ENCODE measurements at regions not wholly inside any gene's neighbourhood (a gene's known extent, or its start where the extent isn't known, plus 50 kb on each side); places are given as distances from the start of the nearest gene placed in this dataset.
"Not testable (repeated sequence)": the region's sequence is repeated elsewhere in the genome, so short reads cannot be mapped to it uniquely, and the experiment has no call there.

DNA sequence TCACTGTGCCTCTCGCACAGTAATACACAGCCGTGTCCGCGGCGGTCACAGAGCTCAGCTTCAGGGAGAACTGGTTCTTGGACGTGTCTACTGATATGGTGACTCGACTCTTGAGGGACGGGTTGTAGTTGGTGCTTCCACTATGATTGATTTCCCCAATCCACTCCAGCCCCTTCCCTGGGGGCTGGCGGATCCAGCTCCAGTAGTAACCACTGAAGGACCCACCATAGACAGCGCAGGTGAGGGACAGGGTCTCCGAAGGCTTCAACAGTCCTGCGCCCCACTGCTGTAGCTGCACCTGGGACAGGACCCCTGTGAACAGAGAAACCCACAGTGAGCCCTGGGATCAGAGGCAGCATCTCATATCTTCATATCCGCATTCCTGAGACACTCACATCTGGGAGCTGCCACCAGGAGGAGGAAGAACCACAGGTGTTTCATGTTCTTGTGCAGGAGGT is 847.3 kb downstream of the TMEM121 start:
- TF ChIP-seq PRDM15 (CRISPR knock-in tag; IDR thresholded peaks at IDR 0.05); NFYB (CRISPR knock-in tag; IDR thresholded peaks at IDR 0.05); ZNF512 (CRISPR knock-in tag; IDR thresholded peaks at IDR 0.05); CTCF (CRISPR knock-in tag; IDR thresholded peaks at IDR 0.05); ERF (CRISPR knock-in tag; IDR thresholded peaks at IDR 0.05); MAFK (conservative IDR thresholded peaks at IDR 0.05 in 1 of 2, IDR thresholded peaks at IDR 0.05 in 1 of 2; ENCODE audit: low read length in 2 of 2): not testable (repeated sequence)

All from HepG2 (cell line).